Caco-2 (cell line): ENCODE measurements at regions not wholly inside any gene's neighbourhood (a gene's known extent, or its start where the extent isn't known, plus 50 kb on each side); places are given as distances from the start of the nearest gene placed in this dataset.

Experiments
- BruUV-seq: library from RNA; stranded (reverse); fragments of 400-500 nt; replicated peaks from 2 replicates; lab custom pipeline; 2021; lab: Mats Ljungman, UMichigan
- CTCF ChIA-PET: fragments of 300-600 bp; sonication (Branson Sonifier 250); formaldehyde crosslinking; loops from one replicate; lab custom pipeline; 2022; ENCODE audit warnings: antibody characterized with exemption; lab: Charles Lee
- POLR2A ChIA-PET: fragments of 300-600 bp; sonication (Branson Sonifier 250); formaldehyde crosslinking; loops from one replicate; lab custom pipeline; 2022; ENCODE audit warnings: antibody characterized with exemption; lab: Charles Lee
- DNase-seq, 2 experiments: peaks; one replicate each; pipeline versions ENCODE4 v3.0.0 to v3.0.0-alpha.2; 2020 to 2022
- H3K27me3 ChIP-seq: replicated peaks from 2 replicates; pipeline ENCODE4 v1.6.0; 2011; ENCODE audit warnings: low read length; ENCODE audit not compliant: control insufficient read depth, insufficient read depth
- H3K36me3 ChIP-seq: 2 replicates; pipeline ENCODE4 v1.5.1; 2011; ENCODE audit warnings: low read length; ENCODE audit not compliant: control insufficient read depth, insufficient read depth
- H3K4me1 ChIP-seq: fragments of 250-450 bp; sonication (Bioruptor Pico); 2 replicates; pipeline ENCODE4 v1.5.1; 2020; ENCODE audit warnings: mild to moderate bottlenecking
- H3K4me3 ChIP-seq: 2 replicates; pipeline ENCODE4 v1.5.1; 2011; ENCODE audit warnings: low read depth, mild to moderate bottlenecking, control low read depth, low read length
- H3K9me3 ChIP-seq: fragments of 250-450 bp; sonication (Bioruptor Pico); 2 replicates; pipeline ENCODE4 v1.5.1; 2020; ENCODE audit warnings: mild to moderate bottlenecking, moderate library complexity
- H3K27ac Mint-ChIP-seq: one replicate; pipeline ENCODE4 v1.8.0; 2022; ENCODE audit warnings: mixed read lengths; ENCODE audit not compliant: unreplicated experiment
- H3K27me3 Mint-ChIP-seq: one replicate; pipeline ENCODE4 v1.8.0; 2022; ENCODE audit warnings: mixed read lengths; ENCODE audit not compliant: insufficient read depth, unreplicated experiment
- H3K36me3 Mint-ChIP-seq: one replicate; pipeline ENCODE4 v1.8.0; 2022; ENCODE audit warnings: mild to moderate bottlenecking, mixed read lengths; ENCODE audit not compliant: insufficient read depth, unreplicated experiment
- H3K4me1 Mint-ChIP-seq: one replicate; pipeline ENCODE4 v1.8.0; 2022; ENCODE audit warnings: low read depth, mixed read lengths; ENCODE audit not compliant: unreplicated experiment
- H3K4me3 Mint-ChIP-seq: one replicate; pipeline ENCODE4 v1.8.0; 2022; ENCODE audit warnings: mild to moderate bottlenecking, moderate library complexity, mixed read lengths; ENCODE audit not compliant: unreplicated experiment
- H3K9me3 Mint-ChIP-seq: one replicate; pipeline ENCODE4 v1.8.0; 2022; ENCODE audit warnings: mixed read lengths; ENCODE audit not compliant: unreplicated experiment
- intact Hi-C: fragments of 100-400 bp; cut with micrococcal nuclease; formaldehyde crosslinking; loops from one replicate; pipeline ENCODE4 v1.10.0; 2022; ENCODE audit not compliant: unreplicated experiment
- TF ChIP-seq, protein P1 (sequence below), 2 experiments: fragments of 200-600 bp in 1 of 2; IDR thresholded peaks; 1 replicate in 1 of 2; 2 replicates in 1 of 2; pipeline versions ENCODE4 v1.5.1 to v1.8.0; 2011 to 2022; ENCODE audit warnings: antibody characterized with exemption in 1 of 2, control low read depth in 1 of 2, inconsistent platforms in 1 of 2, low read depth in 1 of 2, low read length in 1 of 2, mild to moderate bottlenecking in 1 of 2, moderate library complexity in 1 of 2; ENCODE audit not compliant: insufficient read depth in 1 of 2, severe bottlenecking in 1 of 2, unreplicated experiment in 1 of 2

DNA sequence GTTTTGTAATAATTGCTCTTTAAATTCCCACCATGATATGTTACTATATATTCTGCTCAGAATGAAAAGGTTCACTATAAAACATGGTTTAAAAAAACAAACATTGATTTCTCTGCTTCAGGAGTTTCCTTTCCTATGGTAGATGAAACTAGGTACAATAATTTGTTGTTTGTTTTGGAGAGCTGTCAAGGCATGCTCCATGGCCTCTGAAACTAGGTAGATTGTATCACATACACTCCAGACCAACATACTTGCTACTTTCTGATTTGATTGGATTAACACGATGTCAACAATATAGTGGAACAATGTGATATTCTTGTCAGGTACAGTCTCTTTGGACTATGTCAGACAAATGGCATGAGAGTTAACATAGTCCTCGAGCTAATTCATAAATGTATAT lies 452.7 kb upstream of the CDH9 start:
- H3K4me1 Mint-ChIP-seq, result no peaks in the 10 kb centered on the region
- H3K36me3 Mint-ChIP-seq, result no peaks in the 10 kb centered on the region
- H3K4me3 ChIP-seq, result no peak overlapping the region
- no TSS peak for BruUV-seq
- intact Hi-C loops, result no loop called here
- CTCF ChIA-PET, result no interaction called here
- H3K27me3 Mint-ChIP-seq, result no peaks in the 10 kb centered on the region
- TF ChIP-seq, protein P1, sequence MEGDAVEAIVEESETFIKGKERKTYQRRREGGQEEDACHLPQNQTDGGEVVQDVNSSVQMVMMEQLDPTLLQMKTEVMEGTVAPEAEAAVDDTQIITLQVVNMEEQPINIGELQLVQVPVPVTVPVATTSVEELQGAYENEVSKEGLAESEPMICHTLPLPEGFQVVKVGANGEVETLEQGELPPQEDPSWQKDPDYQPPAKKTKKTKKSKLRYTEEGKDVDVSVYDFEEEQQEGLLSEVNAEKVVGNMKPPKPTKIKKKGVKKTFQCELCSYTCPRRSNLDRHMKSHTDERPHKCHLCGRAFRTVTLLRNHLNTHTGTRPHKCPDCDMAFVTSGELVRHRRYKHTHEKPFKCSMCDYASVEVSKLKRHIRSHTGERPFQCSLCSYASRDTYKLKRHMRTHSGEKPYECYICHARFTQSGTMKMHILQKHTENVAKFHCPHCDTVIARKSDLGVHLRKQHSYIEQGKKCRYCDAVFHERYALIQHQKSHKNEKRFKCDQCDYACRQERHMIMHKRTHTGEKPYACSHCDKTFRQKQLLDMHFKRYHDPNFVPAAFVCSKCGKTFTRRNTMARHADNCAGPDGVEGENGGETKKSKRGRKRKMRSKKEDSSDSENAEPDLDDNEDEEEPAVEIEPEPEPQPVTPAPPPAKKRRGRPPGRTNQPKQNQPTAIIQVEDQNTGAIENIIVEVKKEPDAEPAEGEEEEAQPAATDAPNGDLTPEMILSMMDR (IDR thresholded peaks at IDR 0.05; ENCODE audit: insufficient read depth in 1 of 2, low read depth in 1 of 2, low read length in 1 of 2, severe bottlenecking in 1 of 2, unreplicated experiment in 1 of 2), result no peak
- no peaks in the 10 kb centered on the region for H3K27me3 ChIP-seq
- POLR2A ChIA-PET, result no interaction called here
- H3K4me1 ChIP-seq, result no peaks in the 10 kb centered on the region
- H3K9me3 Mint-ChIP-seq, result no peaks in the 10 kb centered on the region
- H3K27ac Mint-ChIP-seq, result no peak overlapping the region
- H3K4me3 Mint-ChIP-seq, result no peak overlapping the region
- H3K9me3 ChIP-seq, result no peaks in the 10 kb centered on the region
- DNase-seq, result no peak
- no peaks in the 10 kb centered on the region for H3K36me3 ChIP-seq

DNA sequence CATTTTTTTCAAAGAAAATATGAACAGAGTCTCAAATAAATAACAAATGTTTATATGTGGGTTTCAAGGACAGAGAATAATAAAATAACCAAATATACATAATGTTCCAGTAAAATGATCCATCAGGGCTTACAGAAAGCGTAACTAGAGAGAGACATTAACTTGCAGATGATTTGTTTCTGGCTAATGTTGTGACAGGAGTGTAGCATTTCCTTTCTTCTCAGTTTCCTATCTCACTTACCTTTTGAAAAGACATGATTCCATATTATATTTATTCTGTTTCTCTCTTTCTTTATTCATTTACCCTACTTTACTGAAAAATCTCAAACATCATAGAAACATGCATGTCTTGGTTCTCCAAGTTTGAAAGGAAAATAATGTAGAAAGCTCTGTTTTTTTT lies 451.3 kb upstream of the CDH9 start:
- Mint-ChIP-seq H3K36me3 (no peaks in the 10 kb centered on the region), H3K27me3 (no peaks in the 10 kb centered on the region), H3K27ac (no peak overlapping the region), H3K4me1 (no peaks in the 10 kb centered on the region), H3K9me3 (no peaks in the 10 kb centered on the region), H3K4me3 (no peak overlapping the region)
- H3K36me3 ChIP-seq, result no peaks in the 10 kb centered on the region
- H3K4me1 ChIP-seq, result no peaks in the 10 kb centered on the region
- no TSS peak for BruUV-seq
- no peaks in the 10 kb centered on the region for H3K27me3 ChIP-seq
- no peak for DNase-seq
- ChIA-PET CTCF (no interaction called here), POLR2A (no interaction called here)
- H3K4me3 ChIP-seq, result no peak overlapping the region
- H3K9me3 ChIP-seq, result no peaks in the 10 kb centered on the region
- intact Hi-C loops, result no loop called here
- TF ChIP-seq, protein P1 (IDR thresholded peaks at IDR 0.05; ENCODE audit: insufficient read depth in 1 of 2, low read depth in 1 of 2, low read length in 1 of 2, severe bottlenecking in 1 of 2, unreplicated experiment in 1 of 2), result no peak

DNA sequence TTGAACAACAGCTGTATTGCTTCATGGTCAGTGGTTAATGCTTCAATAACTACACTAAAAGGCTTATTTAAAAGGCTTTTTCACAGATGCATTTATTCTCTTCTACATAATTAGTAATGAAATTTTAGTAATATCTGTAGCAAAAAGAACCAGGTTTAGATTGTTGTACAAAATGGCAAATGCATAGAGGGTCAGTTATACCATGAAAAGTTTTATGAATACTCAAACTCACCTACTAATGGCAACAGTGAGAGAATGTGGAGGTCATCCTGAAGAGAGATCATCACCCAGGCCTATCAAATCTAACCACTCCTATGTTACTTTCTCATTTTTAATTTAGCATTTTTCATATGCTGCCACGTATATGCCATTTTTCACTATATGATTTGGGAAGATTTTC lies 444.3 kb upstream of the CDH9 start:
- H3K9me3 ChIP-seq, result 0 out of 2 replicates have a peak, but pooled peaks cover 3% of the 10 kb centered on the region
- no peak overlapping the region for H3K4me3 Mint-ChIP-seq
- no peaks in the 10 kb centered on the region for H3K36me3 Mint-ChIP-seq
- H3K27ac Mint-ChIP-seq, result no peak overlapping the region
- ChIA-PET POLR2A (no interaction called here), CTCF (no interaction called here)
- TF ChIP-seq, protein P1 (IDR thresholded peaks at IDR 0.05; ENCODE audit: insufficient read depth in 1 of 2, low read depth in 1 of 2, low read length in 1 of 2, severe bottlenecking in 1 of 2, unreplicated experiment in 1 of 2), result no peak
- H3K36me3 ChIP-seq, result no peaks in the 10 kb centered on the region
- no peaks in the 10 kb centered on the region for H3K4me1 Mint-ChIP-seq
- no TSS peak for BruUV-seq
- H3K27me3 Mint-ChIP-seq, result no peaks in the 10 kb centered on the region
- H3K4me1 ChIP-seq, result no peaks in the 10 kb centered on the region
- intact Hi-C loops, result no loop called here
- no peak for DNase-seq
- H3K27me3 ChIP-seq, result no peaks in the 10 kb centered on the region
- no peak overlapping the region for H3K4me3 ChIP-seq
- H3K9me3 Mint-ChIP-seq, result peaks cover 8% of the 10 kb centered on the region
